SU-DHL-6 (cell line): ENCODE measurements at regions not wholly inside any gene's neighbourhood (a gene's known extent, or its start where the extent isn't known, plus 50 kb on each side); places are given as distances from the start of the nearest gene placed in this dataset.

Experiments used
- CTCF ChIP-seq: fragments of 200-600 bp; sonication (generic); IDR thresholded peaks from one replicate; pipeline ENCODE4 v1.5.1; 2017; ENCODE audit warnings: antibody characterized with exemption, mild to moderate bottlenecking, low read length, moderate library complexity; ENCODE audit not compliant: insufficient read depth, poor library complexity, severe bottlenecking
- EZH2phosphoT487 ChIP-seq: fragments of 200-600 bp; sonication (generic), shearing (Covaris generic); conservative IDR thresholded peaks from 2 replicates; pipeline ENCODE4 v1.6.1; 2018; ENCODE audit warnings: mild to moderate bottlenecking, antibody characterized with exemption, low read length, moderate library complexity, mixed read lengths

- TF ChIP-seq CTCF: no peak
- TF ChIP-seq EZH2phosphoT487: no peak
These were observed 111.6 kb upstream of the TACR1 start for GRCh38 chr2:75310876-75311275.
